Fibroblast of lung (primary cell): ENCODE measurements at regions not wholly inside any gene's neighbourhood (a gene's known extent, or its start where the extent isn't known, plus 50 kb on each side); places are given as distances from the start of the nearest gene placed in this dataset.

ENCODE experiments used
- DNase-seq, 2 donors: peaks; one replicate each; pipeline versions ENCODE4 v3.0.0 to v3.0.0-alpha.2; 2010; ENCODE audit warnings: low read depth in 2 of 2
- H2AFZ ChIP-seq: 2 replicates; pipeline ENCODE4 v1.5.1; 2012; ENCODE audit warnings: low read length, control low read depth, inconsistent platforms
- H3K27ac ChIP-seq: 2 replicates; pipeline ENCODE4 v1.5.1; 2011; ENCODE audit warnings: low read length, control low read depth; ENCODE audit not compliant: insufficient read depth
- H3K27me3 ChIP-seq: 2 replicates; pipeline ENCODE4 v1.5.1; 2011; ENCODE audit warnings: mild to moderate bottlenecking, low read length; ENCODE audit not compliant: control insufficient read depth, insufficient read depth
- H3K36me3 ChIP-seq: 2 replicates; pipeline ENCODE4 v1.5.1; 2011; ENCODE audit warnings: low read length; ENCODE audit not compliant: control insufficient read depth, insufficient read depth
- H3K4me1 ChIP-seq: 2 replicates; pipeline ENCODE4 v1.5.1; 2011; ENCODE audit warnings: low read length; ENCODE audit not compliant: control insufficient read depth, insufficient read depth; ENCODE audit errors: extremely low read depth
- H3K4me2 ChIP-seq: 2 replicates; pipeline ENCODE4 v1.5.1; 2011; ENCODE audit warnings: low read length, control low read depth; ENCODE audit not compliant: insufficient read depth; ENCODE audit errors: extremely low read depth
- H3K4me3 ChIP-seq, 4 experiments: fragments of 200-600 bp in 1 of 4; sonication (generic) in 1 of 4; replicated peaks in 1 of 4; 2 replicates each; pipeline ENCODE4 v1.5.1; 2011 to 2016; ENCODE audit warnings: low read length in 4 of 4, low read depth in 3 of 4, mild to moderate bottlenecking in 3 of 4, control low read depth in 2 of 4, inconsistent platforms in 1 of 4, mixed read lengths in 1 of 4; ENCODE audit not compliant: insufficient read depth in 1 of 4; ENCODE audit errors: control extremely low read depth in 1 of 4
- H3K79me2 ChIP-seq: 2 replicates; pipeline ENCODE4 v1.5.1; 2012; ENCODE audit warnings: mild to moderate bottlenecking, low read length, inconsistent platforms; ENCODE audit not compliant: control insufficient read depth, insufficient read depth
- H3K9ac ChIP-seq: 2 replicates; pipeline ENCODE4 v1.5.1; 2011; ENCODE audit warnings: mild to moderate bottlenecking, low read length, control low read depth; ENCODE audit not compliant: insufficient read depth
- H3K9me3 ChIP-seq: 2 replicates; pipeline ENCODE4 v1.5.1; 2012; ENCODE audit warnings: low read depth, low read length; ENCODE audit not compliant: control insufficient read depth, insufficient read depth
- H4K20me1 ChIP-seq: 2 replicates; pipeline ENCODE4 v1.5.1; 2011; ENCODE audit warnings: low read length; ENCODE audit not compliant: control insufficient read depth, insufficient read depth; ENCODE audit errors: extremely low read depth
- EZH2 ChIP-seq: IDR thresholded peaks from 2 replicates; pipeline ENCODE4 v1.5.1; 2012; ENCODE audit warnings: low read length, control low read depth, mild to moderate bottlenecking; ENCODE audit errors: missing control alignments
- TF ChIP-seq, protein P1 (sequence below), 2 donors: IDR thresholded peaks in 1 of 2; conservative IDR thresholded peaks in 1 of 2; 1 replicate in 1 of 2; 2 replicates in 1 of 2; pipeline ENCODE4 v1.5.1; 2011 to 2012; ENCODE audit warnings: low read length in 2 of 2, control low read depth in 1 of 2, inconsistent platforms in 1 of 2, low read depth in 1 of 2, mild to moderate bottlenecking in 1 of 2

DNA sequence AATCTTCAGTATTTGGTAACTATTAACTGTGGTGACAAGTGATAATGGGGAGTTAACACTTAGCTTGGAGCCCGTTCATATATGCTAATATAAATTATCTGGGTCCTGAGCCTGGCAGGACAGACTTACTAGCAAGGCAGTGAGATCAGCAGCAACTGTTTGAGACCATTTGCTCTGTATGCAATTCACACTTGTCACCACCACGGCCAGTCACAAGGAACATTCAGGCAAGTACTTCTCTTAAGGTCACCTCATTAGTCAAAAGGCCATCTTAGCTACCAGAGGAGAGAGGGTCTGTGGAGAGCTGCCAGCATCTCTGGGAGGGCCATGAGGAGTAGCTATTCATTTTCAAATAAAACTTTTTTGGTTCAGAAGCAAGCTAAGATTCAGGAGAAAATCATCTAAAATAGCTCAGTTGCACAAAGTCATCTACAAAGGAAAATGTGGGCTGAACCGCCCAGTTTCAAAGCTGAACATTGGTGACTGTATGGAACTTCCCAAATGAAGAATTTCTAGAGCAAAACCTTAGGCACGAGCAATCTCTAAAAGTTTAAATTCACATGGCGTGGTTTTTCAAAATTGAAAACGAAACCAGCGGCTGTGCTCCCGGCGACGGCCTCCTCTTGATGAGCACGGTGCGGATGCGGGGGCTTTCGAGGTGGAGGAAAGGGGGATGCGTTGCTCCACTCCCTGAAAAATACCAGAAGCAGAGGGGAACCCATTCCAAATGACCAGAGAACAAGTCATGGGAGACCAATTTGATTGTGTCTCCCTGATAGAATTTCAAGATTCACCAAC is 233.5 kb upstream of the MGMT start:
- H3K4me1 ChIP-seq, result no peaks in the 10 kb centered on the region

DNA sequence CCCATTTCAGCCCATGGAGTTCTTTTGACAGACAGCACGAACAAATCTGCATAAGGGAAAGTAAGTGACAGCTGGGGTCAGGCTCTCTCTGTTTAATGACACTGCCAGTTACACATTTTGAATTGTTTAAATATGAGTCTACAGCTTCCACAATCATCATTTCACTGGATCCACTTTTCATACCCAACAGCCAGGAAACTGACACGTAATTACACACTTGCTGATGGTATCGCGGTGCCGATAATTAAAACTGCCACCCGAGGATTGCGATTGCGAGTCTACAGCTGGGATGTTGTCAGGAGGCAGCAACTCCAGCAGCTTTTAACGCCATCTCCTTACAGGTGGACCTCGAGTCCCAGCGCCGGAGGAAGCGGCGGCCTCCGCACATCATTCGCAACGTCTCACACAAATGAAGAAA is 230.8 kb upstream of the MGMT start:
- no peaks in the 10 kb centered on the region for H3K79me2 ChIP-seq
- no peaks in the 10 kb centered on the region for H3K36me3 ChIP-seq
- H3K27ac ChIP-seq, result no peak overlapping the region
- no peak overlapping the region for H3K4me2 ChIP-seq
- no peak for DNase-seq
- H3K4me1 ChIP-seq, result no peaks in the 10 kb centered on the region
- H2AFZ ChIP-seq, result no peak overlapping the region
- H3K27me3 ChIP-seq, result no peaks in the 10 kb centered on the region
- no peaks in the 10 kb centered on the region for H4K20me1 ChIP-seq
- H3K9ac ChIP-seq, result no peak overlapping the region
- TF ChIP-seq, protein P1, sequence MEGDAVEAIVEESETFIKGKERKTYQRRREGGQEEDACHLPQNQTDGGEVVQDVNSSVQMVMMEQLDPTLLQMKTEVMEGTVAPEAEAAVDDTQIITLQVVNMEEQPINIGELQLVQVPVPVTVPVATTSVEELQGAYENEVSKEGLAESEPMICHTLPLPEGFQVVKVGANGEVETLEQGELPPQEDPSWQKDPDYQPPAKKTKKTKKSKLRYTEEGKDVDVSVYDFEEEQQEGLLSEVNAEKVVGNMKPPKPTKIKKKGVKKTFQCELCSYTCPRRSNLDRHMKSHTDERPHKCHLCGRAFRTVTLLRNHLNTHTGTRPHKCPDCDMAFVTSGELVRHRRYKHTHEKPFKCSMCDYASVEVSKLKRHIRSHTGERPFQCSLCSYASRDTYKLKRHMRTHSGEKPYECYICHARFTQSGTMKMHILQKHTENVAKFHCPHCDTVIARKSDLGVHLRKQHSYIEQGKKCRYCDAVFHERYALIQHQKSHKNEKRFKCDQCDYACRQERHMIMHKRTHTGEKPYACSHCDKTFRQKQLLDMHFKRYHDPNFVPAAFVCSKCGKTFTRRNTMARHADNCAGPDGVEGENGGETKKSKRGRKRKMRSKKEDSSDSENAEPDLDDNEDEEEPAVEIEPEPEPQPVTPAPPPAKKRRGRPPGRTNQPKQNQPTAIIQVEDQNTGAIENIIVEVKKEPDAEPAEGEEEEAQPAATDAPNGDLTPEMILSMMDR (conservative IDR thresholded peaks at IDR 0.05 in 1 of 2, IDR thresholded peaks at IDR 0.05 in 1 of 2; ENCODE audit: low read depth in 1 of 2, low read length in 2 of 2), result no peak
- no peak for TF ChIP-seq EZH2
- no peaks in the 10 kb centered on the region for H3K9me3 ChIP-seq
- no peak overlapping the region for H3K4me3 ChIP-seq

More for the DNA sequence above, 233.5 kb upstream of the MGMT start:
- no peak for DNase-seq
- Histone ChIP-seq H2AFZ (no peak overlapping the region), H3K36me3 (no peaks in the 10 kb centered on the region), H3K9ac (no peak overlapping the region), H3K27ac (no peak overlapping the region), H3K79me2 (no peaks in the 10 kb centered on the region), H4K20me1 (no peaks in the 10 kb centered on the region), H3K27me3 (no peaks in the 10 kb centered on the region), H3K4me3 (no peak overlapping the region), H3K9me3 (no peaks in the 10 kb centered on the region), H3K4me2 (no peak overlapping the region)
- TF ChIP-seq EZH2, result no peak
- TF ChIP-seq, protein P1 (conservative IDR thresholded peaks at IDR 0.05 in 1 of 2, IDR thresholded peaks at IDR 0.05 in 1 of 2; ENCODE audit: low read depth in 1 of 2, low read length in 2 of 2), result no peak

DNA sequence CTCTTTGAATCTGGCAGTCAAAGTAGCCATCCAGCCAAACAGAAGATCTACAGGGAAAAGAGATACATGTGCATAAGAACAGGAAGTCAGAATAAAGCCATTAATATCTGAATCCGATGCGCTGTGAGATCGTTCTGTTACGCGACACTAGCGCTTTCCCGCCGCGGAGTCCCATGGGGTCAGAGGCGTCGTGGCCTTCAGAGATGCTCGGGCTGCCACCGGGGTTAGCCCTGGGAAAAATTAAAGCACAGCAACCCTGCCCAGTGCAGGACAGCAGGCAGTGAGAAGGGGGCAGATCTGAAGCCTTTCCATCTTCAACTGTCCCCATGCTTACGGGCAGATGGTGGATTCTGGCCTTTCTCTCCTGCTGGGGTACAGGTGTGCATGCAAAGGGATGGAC is 225.6 kb upstream of the MGMT start:
- TF ChIP-seq, protein P1 (conservative IDR thresholded peaks at IDR 0.05 in 1 of 2, IDR thresholded peaks at IDR 0.05 in 1 of 2; ENCODE audit: low read depth in 1 of 2, low read length in 2 of 2), result no peak
- no peak for TF ChIP-seq EZH2
- Histone ChIP-seq H3K9me3 (no peaks in the 10 kb centered on the region), H3K4me3 (no peak overlapping the region), H3K36me3 (no peaks in the 10 kb centered on the region), H3K27me3 (no peaks in the 10 kb centered on the region), H4K20me1 (no peaks in the 10 kb centered on the region), H3K4me2 (no peak overlapping the region), H3K79me2 (no peaks in the 10 kb centered on the region), H3K27ac (no peak overlapping the region), H3K4me1 (no peaks in the 10 kb centered on the region), H3K9ac (no peak overlapping the region), H2AFZ (no peak overlapping the region)
- DNase-seq, result no peak
